Stimulated activated memory B cell treated with anti-CD40 and anti-IgM and Interleukin-4, amounts not matched to agents 10 μg/mL and 1 μg/mL and 100 μg/mL, for 72 hours (primary cell): ENCODE measurements at regions not wholly inside any gene's neighbourhood (a gene's known extent, or its start where the extent isn't known, plus 50 kb on each side); places are given as distances from the start of the nearest gene placed in this dataset.

Experiments
- ATAC-seq: fragments of 150-1000 bp; cut with Tn5 transposase; 2 replicates; pipeline ENCODE4 v1.10.0; 2021
- H3K27ac Mint-ChIP-seq: one replicate; pipeline ENCODE4 v1.8.0; 2022; ENCODE audit warnings: mild to moderate bottlenecking, mixed read lengths
- H3K27me3 Mint-ChIP-seq: one replicate; pipeline ENCODE4 v1.8.0; 2022; ENCODE audit warnings: mixed read lengths
- H3K36me3 Mint-ChIP-seq: one replicate; pipeline ENCODE4 v1.8.0; 2022; ENCODE audit warnings: mixed read lengths
- H3K4me1 Mint-ChIP-seq: one replicate; pipeline ENCODE4 v1.8.0; 2022; ENCODE audit warnings: mixed read lengths
- H3K4me3 Mint-ChIP-seq: one replicate; pipeline ENCODE4 v1.8.0; 2022; ENCODE audit warnings: mild to moderate bottlenecking, moderate library complexity, mixed read lengths
- H3K9me3 Mint-ChIP-seq: one replicate; pipeline ENCODE4 v1.8.0; 2022; ENCODE audit warnings: mixed read lengths

DNA sequence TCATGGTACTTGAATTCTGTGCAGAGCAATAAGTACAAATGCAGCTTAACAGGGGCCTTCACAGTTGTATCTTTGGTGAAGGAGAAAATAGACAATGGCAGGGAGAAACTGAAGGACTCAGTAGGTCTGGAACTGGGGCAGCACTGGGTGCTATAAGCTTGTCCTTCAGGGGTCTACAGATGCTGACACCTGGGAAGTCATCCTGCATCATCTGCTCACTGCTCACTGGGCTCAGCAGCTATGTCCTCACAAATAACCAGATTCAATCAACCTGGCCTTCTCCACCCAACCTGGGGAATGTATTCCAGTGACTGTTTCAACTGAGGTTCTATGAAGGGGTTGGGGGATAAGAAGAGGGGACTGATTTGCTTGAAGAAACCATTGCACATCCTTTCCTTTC is 117.0 kb downstream of the ZNF280B start:
- no peak for ATAC-seq
- Mint-ChIP-seq H3K9me3 (peaks cover 2% of the 10 kb centered on the region), H3K27ac (no peak overlapping the region), H3K36me3 (no peaks in the 10 kb centered on the region), H3K4me3 (no peak overlapping the region), H3K27me3 (no peaks in the 10 kb centered on the region), H3K4me1 (peaks cover 16% of the 10 kb centered on the region)

DNA sequence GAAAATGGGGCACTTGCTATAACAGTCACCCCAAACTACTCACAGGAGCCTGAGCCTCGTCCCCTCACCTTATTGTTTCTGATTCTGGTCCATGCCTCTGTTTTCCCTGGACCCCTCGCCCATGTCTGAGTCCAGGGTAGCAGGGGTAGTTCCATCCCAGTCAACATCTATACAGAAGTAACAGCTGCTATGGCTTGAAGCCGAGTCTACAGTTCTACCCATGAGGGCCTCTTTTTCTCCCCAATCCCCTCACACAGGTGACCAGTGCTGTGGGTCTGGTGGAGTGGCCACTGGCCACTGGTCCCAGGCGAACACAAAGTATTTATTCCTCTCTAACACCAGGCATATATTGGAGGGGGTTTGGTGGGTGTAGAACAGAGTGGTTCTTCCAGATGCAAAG is 116.4 kb downstream of the ZNF280B start:
- Mint-ChIP-seq H3K36me3 (no peaks in the 10 kb centered on the region), H3K27ac (no peak overlapping the region), H3K27me3 (no peaks in the 10 kb centered on the region), H3K9me3 (peaks cover 2% of the 10 kb centered on the region), H3K4me1 (peaks cover 22% of the 10 kb centered on the region), H3K4me3 (no peak overlapping the region)
- ATAC-seq = no peak

DNA sequence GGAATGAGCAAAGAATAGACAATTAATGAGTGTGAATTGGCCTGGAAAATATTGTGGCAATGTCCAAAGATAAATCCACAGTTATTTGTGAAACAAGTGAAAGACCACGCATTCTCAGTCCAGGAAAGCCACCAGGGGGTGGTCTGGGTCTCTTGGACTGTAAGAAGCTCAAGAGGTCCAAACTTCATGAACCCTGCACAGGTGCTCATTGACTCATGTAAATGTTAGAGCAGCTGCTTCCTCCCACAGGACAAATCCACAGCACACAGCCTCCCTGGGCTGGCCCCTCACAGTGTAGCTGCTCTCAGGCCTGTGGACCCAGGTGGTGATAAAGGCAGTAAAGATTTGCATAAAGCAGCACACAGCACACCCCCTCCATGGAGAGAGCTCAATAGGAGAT is 114.0 kb downstream of the ZNF280B start:
- no peaks in the 10 kb centered on the region for H3K27me3 Mint-ChIP-seq
- H3K4me3 Mint-ChIP-seq = no peak overlapping the region
- no peaks in the 10 kb centered on the region for H3K36me3 Mint-ChIP-seq
- H3K4me1 Mint-ChIP-seq = peaks cover 33% of the 10 kb centered on the region
- H3K9me3 Mint-ChIP-seq = peaks cover 2% of the 10 kb centered on the region
- H3K27ac Mint-ChIP-seq = peak overlapping the region; percentile 75
- peak; percentile 93 for ATAC-seq

DNA sequence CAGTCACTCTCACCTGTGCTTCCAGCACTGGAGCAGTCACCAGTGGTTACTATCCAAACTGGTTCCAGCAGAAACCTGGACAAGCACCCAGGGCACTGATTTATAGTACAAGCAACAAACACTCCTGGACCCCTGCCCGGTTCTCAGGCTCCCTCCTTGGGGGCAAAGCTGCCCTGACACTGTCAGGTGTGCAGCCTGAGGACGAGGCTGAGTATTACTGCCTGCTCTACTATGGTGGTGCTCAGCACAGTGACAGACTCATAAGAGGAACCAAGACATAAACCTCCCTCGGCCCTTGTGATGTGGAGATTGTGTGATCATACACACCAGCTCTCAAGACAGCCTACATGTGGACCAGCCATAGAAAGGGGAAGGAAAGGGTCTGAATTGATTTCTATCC is 113.3 kb downstream of the ZNF280B start:
- peak overlapping the region; percentile 12 for H3K4me3 Mint-ChIP-seq
- no peaks in the 10 kb centered on the region for H3K36me3 Mint-ChIP-seq
- peaks cover 33% of the 10 kb centered on the region for H3K4me1 Mint-ChIP-seq
- no peaks in the 10 kb centered on the region for H3K27me3 Mint-ChIP-seq
- peaks cover 2% of the 10 kb centered on the region for H3K9me3 Mint-ChIP-seq
- ATAC-seq = peak; percentile 96
- peak overlapping the region; percentile 75 for H3K27ac Mint-ChIP-seq

DNA sequence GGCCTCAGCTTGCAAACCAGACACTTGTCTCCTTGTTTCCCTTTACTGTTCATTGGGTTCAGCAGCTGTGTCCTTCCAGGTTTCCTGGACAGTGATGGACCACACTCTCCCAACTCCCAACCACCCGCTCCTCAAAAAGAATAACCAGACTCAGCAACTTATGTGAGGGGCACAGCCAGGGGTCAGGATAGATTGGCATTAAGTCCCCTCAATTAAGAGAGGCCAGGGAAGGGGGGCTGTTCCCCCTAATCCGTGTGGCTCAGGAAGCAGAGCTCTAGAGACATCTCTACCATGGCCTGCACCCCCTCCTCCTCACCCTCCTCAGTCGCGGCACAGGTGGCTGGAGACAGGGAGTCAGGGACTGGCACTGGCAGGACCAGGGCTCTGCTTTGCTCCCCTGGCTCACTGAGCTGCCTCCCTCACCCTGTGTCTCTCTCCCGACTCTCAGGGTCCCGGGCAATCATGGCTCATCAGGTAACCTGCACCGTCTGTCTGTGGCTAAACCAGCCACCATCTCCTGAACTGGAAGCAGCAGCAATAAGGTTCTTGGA is 111.7 kb downstream of the ZNF280B start:
- no peak overlapping the region for H3K4me3 Mint-ChIP-seq
- peak overlapping the region; percentile 26 for H3K27ac Mint-ChIP-seq
- peaks cover 2% of the 10 kb centered on the region for H3K9me3 Mint-ChIP-seq
- no peak for ATAC-seq
- H3K4me1 Mint-ChIP-seq = peaks cover 43% of the 10 kb centered on the region
- H3K36me3 Mint-ChIP-seq = no peaks in the 10 kb centered on the region
- H3K27me3 Mint-ChIP-seq = no peaks in the 10 kb centered on the region

DNA sequence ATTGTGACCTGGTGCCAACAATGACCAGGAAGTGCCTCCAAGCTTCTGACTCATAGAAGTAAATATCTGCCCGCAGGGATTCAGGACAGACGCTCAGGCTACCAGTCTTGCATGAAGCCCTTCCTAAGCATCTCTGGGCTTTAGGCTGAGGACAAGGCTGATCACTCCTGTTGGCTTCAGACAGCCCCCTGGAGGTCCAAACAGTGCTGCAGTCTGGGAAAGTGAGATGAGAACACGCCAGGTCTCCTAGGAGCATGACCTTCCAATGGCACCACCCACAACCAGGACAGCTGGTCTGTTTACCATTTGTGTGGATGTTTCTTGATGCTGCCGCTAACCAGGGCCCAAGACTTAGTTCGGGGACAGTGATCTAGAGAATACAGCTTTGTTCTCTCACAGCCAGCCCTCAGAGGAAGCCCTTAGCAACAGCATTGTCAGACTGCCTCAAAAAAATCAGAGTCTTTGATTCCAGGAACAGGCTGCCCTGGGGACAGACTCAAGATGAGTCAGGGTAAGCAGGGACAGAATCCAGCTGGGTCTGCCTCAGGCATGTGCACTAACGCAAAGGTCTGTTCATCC is 111.2 kb downstream of the ZNF280B start:
- Mint-ChIP-seq H3K9me3 (peaks cover 2% of the 10 kb centered on the region), H3K36me3 (no peaks in the 10 kb centered on the region), H3K4me1 (peaks cover 45% of the 10 kb centered on the region), H3K27ac (peak overlapping the region; percentile 26), H3K27me3 (no peaks in the 10 kb centered on the region), H3K4me3 (no peak overlapping the region)
- ATAC-seq = no peak

DNA sequence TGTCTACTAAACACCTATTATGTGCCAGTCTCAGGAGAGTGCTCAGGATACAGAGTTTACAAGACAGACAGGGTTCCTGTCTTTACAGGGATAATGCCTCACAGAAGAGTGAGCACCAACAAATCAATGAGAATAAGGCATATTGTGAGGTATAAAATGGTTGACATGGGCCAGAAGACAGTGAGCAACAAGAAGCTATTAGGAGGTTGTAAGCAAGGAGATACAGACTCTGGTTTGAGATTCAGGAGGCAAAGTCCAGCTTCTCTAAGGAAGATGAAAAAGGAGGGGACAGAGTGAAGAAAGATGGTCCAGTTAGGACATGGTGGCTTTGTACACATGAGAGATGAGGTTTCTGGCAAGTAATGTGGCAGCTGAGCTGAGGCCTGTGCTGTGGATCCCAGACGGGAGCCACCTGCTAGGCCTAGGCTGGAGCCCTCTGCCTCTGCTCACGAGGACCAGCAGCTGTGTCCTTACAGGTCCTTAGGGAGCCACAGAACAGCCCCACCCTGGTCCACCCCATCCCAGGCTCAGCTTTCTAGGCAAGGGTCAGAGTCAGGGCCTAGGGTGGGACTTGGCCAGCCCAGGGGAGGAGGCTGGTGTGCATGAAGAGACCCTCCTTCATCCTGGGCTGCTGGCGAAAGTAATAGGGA is 110.5 kb downstream of the ZNF280B start:
- H3K9me3 Mint-ChIP-seq = no peaks in the 10 kb centered on the region
- no peak for ATAC-seq

DNA sequence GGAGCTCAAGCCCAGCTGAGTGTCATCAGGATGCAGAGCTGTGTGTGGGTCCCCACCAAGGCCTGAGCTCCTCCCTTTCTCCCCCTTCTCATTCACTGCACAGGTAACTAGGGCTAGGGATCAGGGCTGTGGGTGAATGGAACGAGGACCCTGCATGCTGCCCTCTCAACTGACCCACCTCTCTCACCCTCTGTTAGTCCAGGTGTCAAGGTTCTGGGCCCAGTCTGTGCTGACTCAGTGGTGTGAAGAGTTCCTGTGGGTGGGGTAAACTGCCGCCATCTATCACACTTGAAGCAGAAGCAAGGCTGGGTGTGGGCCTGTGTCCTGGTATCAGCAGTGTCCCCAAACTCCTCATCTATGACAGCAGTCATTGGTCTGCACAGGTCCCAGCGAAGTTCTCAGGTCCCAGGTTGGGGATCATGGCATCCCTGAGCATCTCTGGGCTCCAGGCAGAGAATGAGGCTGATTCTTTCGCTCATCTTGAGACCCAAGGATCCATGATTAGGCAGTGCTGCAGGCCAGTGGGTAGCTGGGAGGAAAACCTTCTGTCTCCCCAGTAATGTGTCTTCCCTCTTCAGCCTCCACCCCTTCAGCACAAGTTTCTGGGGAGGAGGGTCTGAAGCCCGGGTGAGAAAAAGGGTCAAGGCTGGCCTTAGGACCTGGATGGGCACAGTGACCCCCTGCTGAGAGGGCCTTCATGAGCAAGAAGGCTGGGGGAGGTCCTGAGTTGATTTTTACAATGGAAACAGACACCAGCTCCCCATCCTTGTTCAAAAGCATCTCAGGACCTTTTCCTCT is 109.8 kb downstream of the ZNF280B start:
- no peaks in the 10 kb centered on the region for H3K9me3 Mint-ChIP-seq

More for the DNA sequence above, 110.5 kb downstream of the ZNF280B start:
- Mint-ChIP-seq H3K4me3 (no peak overlapping the region), H3K36me3 (no peaks in the 10 kb centered on the region), H3K4me1 (peaks cover 45% of the 10 kb centered on the region), H3K27me3 (no peaks in the 10 kb centered on the region), H3K27ac (peak overlapping the region; percentile 26)

DNA sequence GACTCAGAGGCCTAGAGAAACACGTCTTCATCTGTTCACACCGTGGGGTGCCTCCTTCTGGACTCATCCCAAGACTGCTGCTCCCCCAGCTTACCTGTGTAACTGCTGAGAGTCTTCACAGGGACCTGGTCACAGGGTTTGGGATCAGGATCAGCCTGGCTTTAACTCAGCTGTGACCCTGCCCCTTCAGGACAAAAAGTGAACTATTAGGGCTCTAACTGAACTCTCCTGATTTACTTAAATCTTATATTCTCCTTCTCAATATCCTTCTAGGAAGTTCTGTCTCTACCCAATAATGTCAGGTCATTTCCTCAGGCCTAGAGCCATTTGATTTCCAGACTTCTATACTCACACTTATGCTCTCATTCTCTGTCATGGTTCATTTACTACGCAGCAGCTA is 108.4 kb downstream of the ZNF280B start:
- Mint-ChIP-seq H3K4me3 (no peak overlapping the region), H3K27me3 (no peaks in the 10 kb centered on the region), H3K27ac (no peak overlapping the region), H3K4me1 (peaks cover 56% of the 10 kb centered on the region), H3K36me3 (no peaks in the 10 kb centered on the region), H3K9me3 (no peaks in the 10 kb centered on the region)
- ATAC-seq = no peak

More for the DNA sequence above, 109.8 kb downstream of the ZNF280B start:
- Mint-ChIP-seq H3K36me3 (no peaks in the 10 kb centered on the region), H3K4me1 (peaks cover 52% of the 10 kb centered on the region), H3K4me3 (no peak overlapping the region), H3K27ac (no peak overlapping the region), H3K27me3 (no peaks in the 10 kb centered on the region)
- no peak for ATAC-seq

DNA sequence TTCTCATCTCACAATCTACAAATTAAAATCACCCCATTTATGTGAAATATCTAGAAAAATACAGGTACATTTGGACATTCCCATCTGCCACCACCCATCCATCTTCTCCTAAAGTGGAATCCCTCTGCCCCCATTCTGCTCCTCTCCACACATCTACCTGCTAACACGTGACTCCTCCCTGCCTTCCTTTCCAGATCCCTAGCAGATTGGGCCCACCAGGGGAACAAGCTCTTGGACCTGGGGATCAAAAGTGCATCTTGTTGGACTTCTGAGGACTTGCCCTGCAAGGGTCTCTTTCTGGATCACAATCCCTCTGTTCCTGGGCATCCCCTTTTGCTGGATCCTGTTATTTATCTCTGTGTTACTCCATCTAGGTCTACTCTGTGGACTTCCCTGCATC is 107.6 kb downstream of the ZNF280B start:
- Mint-ChIP-seq H3K27ac (no peak overlapping the region), H3K36me3 (no peaks in the 10 kb centered on the region), H3K9me3 (no peaks in the 10 kb centered on the region), H3K4me1 (peaks cover 57% of the 10 kb centered on the region), H3K27me3 (no peaks in the 10 kb centered on the region), H3K4me3 (no peak overlapping the region)
- ATAC-seq = no peak

DNA sequence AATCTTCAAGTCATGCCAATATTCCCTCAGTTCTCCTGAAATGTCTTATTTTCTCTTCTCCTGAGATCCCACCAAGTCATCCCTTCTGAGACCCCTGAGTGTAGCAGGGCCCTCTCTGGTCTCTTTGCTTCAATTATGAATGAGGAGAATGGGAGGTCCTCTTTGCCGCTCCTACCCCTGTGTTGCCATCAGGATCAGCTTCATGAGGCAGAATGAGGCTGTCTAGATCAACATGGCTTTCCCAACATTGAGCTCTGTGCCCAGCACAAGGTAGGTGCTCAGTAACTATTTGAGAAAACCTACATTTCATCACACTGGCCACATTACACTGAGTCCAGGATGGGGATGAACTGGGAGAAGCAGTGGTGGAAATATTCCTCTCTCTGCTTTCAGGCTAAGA is 107.2 kb downstream of the ZNF280B start:
- no peaks in the 10 kb centered on the region for H3K27me3 Mint-ChIP-seq
- no peaks in the 10 kb centered on the region for H3K9me3 Mint-ChIP-seq
- ATAC-seq = no peak
- no peak overlapping the region for H3K4me3 Mint-ChIP-seq
- no peaks in the 10 kb centered on the region for H3K36me3 Mint-ChIP-seq
- H3K27ac Mint-ChIP-seq = no peak overlapping the region
- H3K4me1 Mint-ChIP-seq = peaks cover 60% of the 10 kb centered on the region

DNA sequence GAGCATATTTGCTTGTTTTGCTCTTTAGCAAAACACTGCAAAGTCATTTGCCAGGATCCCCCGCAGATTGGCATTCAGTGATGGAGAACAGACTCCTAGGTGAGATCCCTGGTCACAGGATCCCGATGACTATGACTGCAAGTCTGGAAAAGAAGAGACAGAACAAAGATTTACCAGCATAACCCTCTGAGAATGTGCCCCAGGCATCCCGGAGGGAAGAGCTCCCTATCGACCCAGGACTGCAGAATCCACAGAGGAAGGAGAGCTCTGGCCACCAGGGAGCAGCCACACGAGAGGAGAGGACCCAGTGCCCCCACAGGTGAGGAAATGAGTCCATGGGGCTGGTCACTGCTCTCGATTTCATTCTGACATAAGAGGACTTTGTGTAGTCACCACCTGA is 105.2 kb downstream of the ZNF280B start:
- no peaks in the 10 kb centered on the region for H3K36me3 Mint-ChIP-seq
- H3K4me1 Mint-ChIP-seq = peaks cover 56% of the 10 kb centered on the region
- H3K4me3 Mint-ChIP-seq = no peak overlapping the region
- no peaks in the 10 kb centered on the region for H3K27me3 Mint-ChIP-seq
- H3K27ac Mint-ChIP-seq = no peak overlapping the region
- ATAC-seq = no peak
- H3K9me3 Mint-ChIP-seq = no peaks in the 10 kb centered on the region

DNA sequence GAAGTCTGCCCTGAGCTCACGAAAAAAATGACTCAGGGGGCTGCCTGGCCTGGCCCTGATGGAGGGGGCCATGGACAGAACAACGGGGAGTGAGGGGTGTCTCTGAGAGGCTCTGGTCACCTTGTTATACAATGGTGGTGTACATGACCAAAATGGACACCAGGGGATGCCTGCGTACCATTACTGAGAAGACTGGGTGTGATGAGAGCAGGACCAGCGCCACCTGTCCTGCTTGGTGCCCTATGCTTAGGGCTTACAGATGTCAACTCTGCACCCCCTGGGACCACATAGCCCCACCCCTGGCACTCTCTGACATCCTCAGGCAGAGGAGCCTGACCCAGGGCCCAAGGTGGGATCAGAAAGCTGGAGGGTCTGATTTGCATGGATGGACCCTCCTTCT is 104.8 kb downstream of the ZNF280B start:
- H3K9me3 Mint-ChIP-seq = no peaks in the 10 kb centered on the region
- H3K4me1 Mint-ChIP-seq = peaks cover 61% of the 10 kb centered on the region
- H3K27ac Mint-ChIP-seq = no peak overlapping the region
- peak; percentile 63 for ATAC-seq
- no peaks in the 10 kb centered on the region for H3K27me3 Mint-ChIP-seq
- no peaks in the 10 kb centered on the region for H3K36me3 Mint-ChIP-seq
- H3K4me3 Mint-ChIP-seq = no peak overlapping the region

DNA sequence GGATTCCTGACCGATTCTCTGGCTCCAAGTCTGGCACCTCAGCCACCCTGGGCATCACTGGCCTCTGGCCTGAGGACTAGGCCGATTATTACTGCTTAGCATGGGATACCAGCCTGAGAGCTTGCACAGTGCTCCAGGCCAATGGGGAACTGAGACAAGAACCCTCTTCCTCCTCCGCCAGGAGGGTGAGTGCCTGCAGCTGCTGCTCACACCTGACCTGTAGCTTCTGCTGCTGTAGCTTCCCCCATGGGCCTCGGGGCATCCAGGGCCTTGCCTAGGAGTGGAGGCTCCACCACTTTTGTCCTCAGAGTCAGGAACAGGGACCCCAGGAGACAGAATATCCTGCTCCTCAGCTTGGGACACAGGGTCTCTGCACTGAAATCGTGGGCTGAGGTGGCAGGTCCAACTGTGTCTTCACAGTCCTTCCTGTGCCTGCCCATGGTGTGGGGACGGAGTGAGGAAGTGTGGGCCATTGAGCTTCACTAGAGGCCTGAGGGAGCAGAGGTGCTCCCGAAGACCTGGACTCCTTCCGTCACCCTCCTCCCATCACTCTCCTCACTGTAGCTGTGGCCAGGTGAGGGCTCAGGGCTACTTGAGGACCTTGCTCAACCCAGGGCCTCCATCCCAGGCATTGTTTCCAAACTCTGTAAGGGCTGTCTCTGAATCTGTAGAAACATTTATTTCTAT is 103.8 kb downstream of the ZNF280B start:
- peaks cover 71% of the 10 kb centered on the region for H3K4me1 Mint-ChIP-seq
- peak overlapping the region; percentile 46 for H3K27ac Mint-ChIP-seq
- no peak overlapping the region for H3K4me3 Mint-ChIP-seq
- H3K9me3 Mint-ChIP-seq = no peaks in the 10 kb centered on the region
- ATAC-seq = peak; percentile 93
- H3K36me3 Mint-ChIP-seq = no peaks in the 10 kb centered on the region
- H3K27me3 Mint-ChIP-seq = no peaks in the 10 kb centered on the region

DNA sequence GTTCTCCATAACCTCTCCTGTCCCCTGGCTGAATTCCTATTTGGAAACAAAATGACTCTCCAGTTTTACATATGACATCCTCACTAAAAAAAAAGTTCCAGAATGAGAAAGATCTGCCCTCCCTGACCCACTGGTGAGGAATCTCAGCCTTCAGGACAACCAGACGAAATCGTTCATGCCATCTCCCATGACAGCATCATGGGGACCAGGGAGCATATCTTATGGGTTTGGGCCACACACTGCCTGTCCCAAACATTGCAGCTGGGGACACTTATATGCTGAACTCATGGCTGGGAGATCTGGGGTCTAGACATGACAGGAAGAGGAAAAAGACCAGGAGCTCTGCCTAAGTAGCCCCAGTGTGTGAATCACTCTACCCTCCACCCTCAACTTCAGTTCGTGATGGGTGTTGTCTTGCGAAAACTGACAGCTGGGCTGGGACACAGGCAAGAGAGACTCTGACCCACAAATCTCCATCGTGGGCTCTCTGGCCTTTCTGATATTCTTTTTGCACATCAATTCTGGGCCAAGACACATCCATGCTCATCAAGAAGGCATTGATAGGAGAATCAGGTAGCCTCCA is 102.0 kb downstream of the ZNF280B start:
- ATAC-seq = no peak
- Mint-ChIP-seq H3K4me3 (no peak overlapping the region), H3K27ac (peak overlapping the region; percentile 46)

More for the DNA sequence above, 102.0 kb downstream of the ZNF280B start:
- no peaks in the 10 kb centered on the region for H3K9me3 Mint-ChIP-seq
- H3K36me3 Mint-ChIP-seq = no peaks in the 10 kb centered on the region
- no peaks in the 10 kb centered on the region for H3K27me3 Mint-ChIP-seq
- H3K4me1 Mint-ChIP-seq = peaks cover 78% of the 10 kb centered on the region
